H1 (cell line): ENCODE measurements at regions not wholly inside any gene's neighbourhood (a gene's known extent, or its start where the extent isn't known, plus 50 kb on each side); places are given as distances from the start of the nearest gene placed in this dataset.

Source experiments
- CTCF ChIA-PET: fragments of 300-600 bp; sonication (Branson Sonifier 250); formaldehyde crosslinking; loops from one replicate; lab custom pipeline; 2021; ENCODE audit not compliant: partially characterized antibody; lab: Charles Lee
- POLR2A ChIA-PET: fragments of 300-600 bp; sonication (Branson Sonifier 250); formaldehyde crosslinking; loops from one replicate; lab custom pipeline; 2021; ENCODE audit warnings: inconsistent platforms; ENCODE audit not compliant: partially characterized antibody; lab: Charles Lee
- DNase-seq, 2 experiments: peaks; one replicate each; pipeline versions ENCODE4 v3.0.0 to v3.0.0-alpha.2; 2010 to 2022; ENCODE audit warnings: low spot score in 2 of 2, low read depth in 1 of 2, mixed read lengths in 1 of 2
- FAIRE-seq: peaks from 2 replicates; lab custom pipeline; 2011; peaks lifted over from hg19 to GRCh38; lab: Jason Lieb, UNC
- H2AFZ ChIP-seq: 2 replicates; pipeline ENCODE4 v1.8.1; 2012; ENCODE audit warnings: low read length, inconsistent platforms
- H2AK5ac ChIP-seq: 2 replicates; pipeline ENCODE4 v1.6.1; 2013; ENCODE audit warnings: low read depth, low read length
- H2BK120ac ChIP-seq: replicated peaks from 2 replicates; pipeline ENCODE3; 2013; ENCODE audit warnings: low read depth, low read length, inconsistent platforms
- H2BK12ac ChIP-seq: 2 replicates; pipeline ENCODE4 v1.6.1; 2013; ENCODE audit warnings: low read depth, low read length
- H2BK15ac ChIP-seq: 2 replicates; pipeline ENCODE4 v1.6.1; 2013; ENCODE audit warnings: low read length
- H2BK20ac ChIP-seq: 2 replicates; pipeline ENCODE4 v1.6.1; 2013; ENCODE audit warnings: low read length
- H2BK5ac ChIP-seq: 2 replicates; pipeline ENCODE4 v1.6.1; 2013; ENCODE audit warnings: low read depth, low read length
- H3K14ac ChIP-seq: 2 replicates; pipeline ENCODE4 v1.6.1; 2013; ENCODE audit warnings: inconsistent platforms; ENCODE audit not compliant: insufficient read length
- H3K18ac ChIP-seq: 2 replicates; pipeline ENCODE4 v1.6.1; 2013; ENCODE audit warnings: low read length; ENCODE audit errors: extremely low read depth
- H3K23ac ChIP-seq: 2 replicates; pipeline ENCODE4 v1.6.1; 2013; ENCODE audit warnings: inconsistent platforms; ENCODE audit not compliant: insufficient read length
- H3K23me2 ChIP-seq: 2 replicates; pipeline ENCODE4 v1.6.1; 2013; ENCODE audit warnings: low read depth, low read length
- H3K27ac ChIP-seq: 2 replicates; pipeline ENCODE4 v1.6.1; 2011; ENCODE audit warnings: low read depth, low read length, inconsistent platforms
- H3K27me3 ChIP-seq, 4 experiments: replicated peaks in 1 of 4; 1 replicate in 1 of 4; 2 replicates in 3 of 4; pipeline versions ENCODE4 v1.6.1 to v1.8.1; 2011 to 2013; ENCODE audit warnings: low read length in 3 of 4, mild to moderate bottlenecking in 3 of 4, inconsistent platforms in 2 of 4, mixed read lengths in 2 of 4, moderate library complexity in 1 of 4; ENCODE audit not compliant: control insufficient read depth in 3 of 4, insufficient read depth in 3 of 4; ENCODE audit errors: extremely low read depth in 1 of 4
- H3K36me3 ChIP-seq, 4 experiments: 2 replicates each; pipeline versions ENCODE4 v1.6.1 to v1.8.1; 2011 to 2013; ENCODE audit warnings: mild to moderate bottlenecking in 4 of 4, low read length in 3 of 4, moderate library complexity in 2 of 4, control low read depth in 1 of 4, inconsistent platforms in 1 of 4; ENCODE audit not compliant: insufficient read depth in 4 of 4, control insufficient read depth in 2 of 4
- H3K4ac ChIP-seq: replicated peaks from 2 replicates; pipeline ENCODE3; 2013; ENCODE audit warnings: low read length, low read depth, mixed read lengths, inconsistent platforms; ENCODE audit not compliant: insufficient read length
- H3K4me1 ChIP-seq, 4 experiments: replicated peaks in 1 of 4; 1 replicate in 1 of 4; 2 replicates in 3 of 4; pipeline versions ENCODE4 v1.6.1 to v1.8.1; 2011 to 2013; ENCODE audit warnings: low read length in 3 of 4, inconsistent platforms in 2 of 4, mixed read lengths in 1 of 4; ENCODE audit not compliant: insufficient read depth in 4 of 4, control insufficient read depth in 3 of 4
- H3K4me2 ChIP-seq, 2 experiments: 2 replicates each; pipeline versions ENCODE4 v1.6.1 to v1.8.1; 2011 to 2013; ENCODE audit warnings: low read depth in 2 of 2, low read length in 2 of 2, control low read depth in 1 of 2, inconsistent platforms in 1 of 2, mild to moderate bottlenecking in 1 of 2; ENCODE audit not compliant: insufficient read depth in 1 of 2
- H3K4me3 ChIP-seq, 4 experiments: fragments of 200-600, 300-600 bp in 1 of 4; sonication (generic), shearing (Covaris generic), sonication (Bioruptor Twin) in 1 of 4; 2 replicates each; pipeline versions ENCODE4 v1.5.1 to v1.8.1; 2011 to 2016; ENCODE audit warnings: low read length in 4 of 4, low read depth in 3 of 4, control low read depth in 2 of 4, inconsistent platforms in 2 of 4, mild to moderate bottlenecking in 2 of 4, mixed read lengths in 1 of 4, moderate library complexity in 1 of 4; ENCODE audit not compliant: insufficient read depth in 2 of 4; ENCODE audit errors: extremely low read depth in 1 of 4
- H3K56ac ChIP-seq: replicated peaks from 2 replicates; pipeline ENCODE3; 2013; ENCODE audit warnings: low read depth, mild to moderate bottlenecking, mixed read lengths, low read length, inconsistent platforms; ENCODE audit not compliant: insufficient read length
- H3K79me1 ChIP-seq: 2 replicates; pipeline ENCODE4 v1.6.1; 2013; ENCODE audit warnings: low read depth, low read length, control low read depth
- H3K79me2 ChIP-seq, 2 experiments: 2 replicates each; pipeline versions ENCODE4 v1.6.1 to v1.8.1; 2012 to 2013; ENCODE audit warnings: low read length in 2 of 2, mild to moderate bottlenecking in 2 of 2, inconsistent platforms in 1 of 2; ENCODE audit not compliant: insufficient read depth in 2 of 2, control insufficient read depth in 1 of 2
- H3K9ac ChIP-seq, 4 experiments: replicated peaks in 1 of 4; 1 replicate in 1 of 4; 2 replicates in 3 of 4; pipeline versions ENCODE4 v1.6.1 to v1.8.1; 2011 to 2013; ENCODE audit warnings: low read depth in 3 of 4, low read length in 3 of 4, control low read depth in 2 of 4, mild to moderate bottlenecking in 2 of 4, moderate library complexity in 2 of 4, inconsistent platforms in 1 of 4; ENCODE audit errors: extremely low read depth in 1 of 4
- H3K9me3 ChIP-seq, 2 experiments: 2 replicates each; pipeline versions ENCODE4 v1.6.1 to v1.8.1; 2012 to 2013; ENCODE audit warnings: mild to moderate bottlenecking in 2 of 2, moderate library complexity in 2 of 2, control low read depth in 1 of 2, inconsistent platforms in 1 of 2, low read depth in 1 of 2, low read length in 1 of 2, mixed read lengths in 1 of 2; ENCODE audit not compliant: insufficient read depth in 2 of 2
- H4K20me1 ChIP-seq, 2 experiments: replicated peaks in 1 of 2; 2 replicates each; pipeline versions ENCODE3 to v1.8.1; 2011 to 2013; ENCODE audit warnings: inconsistent platforms in 2 of 2, low read length in 2 of 2, mild to moderate bottlenecking in 1 of 2; ENCODE audit not compliant: insufficient read depth in 2 of 2, control insufficient read depth in 1 of 2
- H4K5ac ChIP-seq: 2 replicates; pipeline ENCODE4 v1.6.1; 2013; ENCODE audit warnings: low read length, low read depth, mixed read lengths, inconsistent platforms; ENCODE audit not compliant: insufficient read length
- H4K8ac ChIP-seq: 2 replicates; pipeline ENCODE4 v1.8.0; 2013; ENCODE audit warnings: mild to moderate bottlenecking, moderate library complexity, low read length, inconsistent platforms; ENCODE audit not compliant: insufficient read depth; ENCODE audit errors: extremely low read depth
- H4K91ac ChIP-seq: replicated peaks from 2 replicates; pipeline ENCODE3; 2013; ENCODE audit warnings: low read length, mixed read lengths, inconsistent platforms; ENCODE audit not compliant: insufficient read length
- FOSL1 ChIP-seq: IDR thresholded peaks from 2 replicates; pipeline ENCODE4 v1.6.1; 2011; ENCODE audit warnings: mild to moderate bottlenecking, low read depth, low read length, moderate library complexity; ENCODE audit not compliant: insufficient read depth
- RAD21 ChIP-seq, 2 experiments: IDR thresholded peaks in 1 of 2; conservative IDR thresholded peaks in 1 of 2; 2 replicates each; pipeline ENCODE4 v1.6.1; 2011; ENCODE audit warnings: low read depth in 2 of 2, low read length in 2 of 2, improper control_type of control experiment in 1 of 2, inconsistent platforms in 1 of 2, mild to moderate bottlenecking in 1 of 2, moderate library complexity in 1 of 2
- SRF ChIP-seq: IDR thresholded peaks from 2 replicates; pipeline ENCODE4 v1.6.1; 2011; ENCODE audit warnings: mild to moderate bottlenecking, low read depth, low read length, moderate library complexity
- WGBS, 2 experiments: shearing (Covaris generic) in 1 of 2; methylation state at CpG; one replicate each; pipeline versions ENCODE4 v1.1.6 to v1.1.7; 2013 to 2015; ENCODE audit warnings: low lambda C conversion rate in 2 of 2, mixed read lengths in 2 of 2, inconsistent platforms in 1 of 2, low coverage in 1 of 2, missing lambda C conversion rate in 1 of 2; ENCODE audit not compliant: insufficient replicate concordance in 2 of 2, insufficient coverage in 1 of 2, insufficient read length in 1 of 2; ENCODE audit errors: extremely low coverage in 1 of 2, missing lambda C conversion rate in 1 of 2; 5-methylcytosine and 5-hydroxymethylcytosine counted together

DNA sequence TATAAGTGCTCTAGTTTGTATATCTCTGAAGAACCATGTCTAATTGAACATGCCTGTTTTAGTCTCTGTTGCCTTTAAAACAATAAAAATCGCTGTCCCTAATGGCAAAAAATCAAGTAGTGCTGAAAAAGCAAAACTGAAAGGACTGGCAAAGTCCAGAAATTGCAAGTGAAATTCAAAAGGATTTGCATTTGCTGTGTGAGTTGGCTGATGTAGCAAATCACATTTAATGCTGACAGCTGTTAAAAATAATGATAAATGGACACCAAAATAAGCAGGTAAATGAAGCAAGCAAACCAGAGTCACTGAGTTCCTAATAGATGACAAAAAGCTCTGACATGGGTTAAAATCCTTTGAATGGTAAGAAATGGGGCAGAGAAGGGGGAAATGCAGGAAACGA lies 874.1 kb downstream of the GRM8 start:
- no peak overlapping the region for H3K9ac ChIP-seq
- H2BK5ac ChIP-seq: no peak overlapping the region
- no peaks in the 10 kb centered on the region for H3K27me3 ChIP-seq
- H2BK20ac ChIP-seq: no peak overlapping the region
- DNase-seq (no peak), FAIRE-seq (no peak)
- H3K36me3 ChIP-seq: no peaks in the 10 kb centered on the region
- H2BK15ac ChIP-seq: no peak overlapping the region
- no peak overlapping the region for H3K4me2 ChIP-seq
- no peaks in the 10 kb centered on the region for H3K23me2 ChIP-seq
- no peaks in the 10 kb centered on the region for H3K79me1 ChIP-seq
- no peak overlapping the region for H2AFZ ChIP-seq
- CTCF ChIA-PET: no interaction called here
- no peak overlapping the region for H3K4ac ChIP-seq
- no peak overlapping the region for H2AK5ac ChIP-seq
- POLR2A ChIA-PET: no interaction called here
- 88% methylated on average over 2 of the region's 2 CpGs; no CpG with 5 or more reads in 1 of the 2 experiments for WGBS, 2 experiments
- no peak overlapping the region for H3K14ac ChIP-seq
- no peak overlapping the region for H3K23ac ChIP-seq
- no peaks in the 10 kb centered on the region for H3K79me2 ChIP-seq
- H3K9me3 ChIP-seq: no peaks in the 10 kb centered on the region
- TF ChIP-seq SRF (no peak), RAD21 (IDR thresholded peaks at IDR 0.05 in 1 of 2, conservative IDR thresholded peaks at IDR 0.05 in 1 of 2; ENCODE audit: low read depth in 2 of 2, low read length in 2 of 2) (no peak), FOSL1 (no peak)
- no peak overlapping the region for H3K18ac ChIP-seq
- H4K8ac ChIP-seq: no peak overlapping the region
- no peak overlapping the region for H3K27ac ChIP-seq
- H3K56ac ChIP-seq: no peak overlapping the region
- H4K91ac ChIP-seq: no peak overlapping the region
- H4K5ac ChIP-seq: no peak overlapping the region
- H4K20me1 ChIP-seq: no peaks in the 10 kb centered on the region
- H2BK12ac ChIP-seq: no peak overlapping the region
- H3K4me3 ChIP-seq: no peak overlapping the region
- H3K4me1 ChIP-seq: no peaks in the 10 kb centered on the region
- H2BK120ac ChIP-seq: no peak overlapping the region
